ENCODE measurements at regions not wholly inside any gene's neighbourhood (a gene's known extent, or its start where the extent isn't known, plus 50 kb on each side); places are given as distances from the start of the nearest gene placed in this dataset.

GRCh38 chr9:91159664-91160121, 202.0 kb downstream of the AUH start:
- DNase-seq (ENCODE audit: low spot score), result no peak
- TF ChIP-seq, protein P1, sequence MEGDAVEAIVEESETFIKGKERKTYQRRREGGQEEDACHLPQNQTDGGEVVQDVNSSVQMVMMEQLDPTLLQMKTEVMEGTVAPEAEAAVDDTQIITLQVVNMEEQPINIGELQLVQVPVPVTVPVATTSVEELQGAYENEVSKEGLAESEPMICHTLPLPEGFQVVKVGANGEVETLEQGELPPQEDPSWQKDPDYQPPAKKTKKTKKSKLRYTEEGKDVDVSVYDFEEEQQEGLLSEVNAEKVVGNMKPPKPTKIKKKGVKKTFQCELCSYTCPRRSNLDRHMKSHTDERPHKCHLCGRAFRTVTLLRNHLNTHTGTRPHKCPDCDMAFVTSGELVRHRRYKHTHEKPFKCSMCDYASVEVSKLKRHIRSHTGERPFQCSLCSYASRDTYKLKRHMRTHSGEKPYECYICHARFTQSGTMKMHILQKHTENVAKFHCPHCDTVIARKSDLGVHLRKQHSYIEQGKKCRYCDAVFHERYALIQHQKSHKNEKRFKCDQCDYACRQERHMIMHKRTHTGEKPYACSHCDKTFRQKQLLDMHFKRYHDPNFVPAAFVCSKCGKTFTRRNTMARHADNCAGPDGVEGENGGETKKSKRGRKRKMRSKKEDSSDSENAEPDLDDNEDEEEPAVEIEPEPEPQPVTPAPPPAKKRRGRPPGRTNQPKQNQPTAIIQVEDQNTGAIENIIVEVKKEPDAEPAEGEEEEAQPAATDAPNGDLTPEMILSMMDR (IDR thresholded peaks at IDR 0.05; ENCODE audit: extremely low read depth, insufficient read depth, missing control alignments), result no peak
- in situ Hi-C loops (cut with MboI; ENCODE audit: low pct_unique_long_range_greater_than_20kb, low sequenced_read_pairs, unreplicated experiment), result no loop called here

- TF ChIP-seq, protein P1 (IDR thresholded peaks at IDR 0.05; ENCODE audit: extremely low read depth, insufficient read depth, missing control alignments), result no peak
- no peak for DNase-seq (ENCODE audit: low spot score)
- in situ Hi-C loops (cut with MboI; ENCODE audit: low pct_unique_long_range_greater_than_20kb, low sequenced_read_pairs, unreplicated experiment), result no loop called here
Observed at GRCh38 chr9:91160181-91160580, 201.5 kb downstream of the AUH start.

- no peak for DNase-seq (ENCODE audit: low spot score)
- in situ Hi-C loops (cut with MboI; ENCODE audit: low pct_unique_long_range_greater_than_20kb, low sequenced_read_pairs, unreplicated experiment), result no loop called here
- TF ChIP-seq, protein P1 (IDR thresholded peaks at IDR 0.05; ENCODE audit: extremely low read depth, insufficient read depth, missing control alignments), result no peak
Observed at GRCh38 chr9:91160599-91161464, 200.9 kb downstream of the AUH start.

GRCh38 chr9:91161465-91162300, 200.0 kb downstream of the AUH start:
- DNase-seq (ENCODE audit: low spot score), result no peak
- in situ Hi-C loops (cut with MboI; ENCODE audit: low pct_unique_long_range_greater_than_20kb, low sequenced_read_pairs, unreplicated experiment), result no loop called here
- TF ChIP-seq, protein P1 (IDR thresholded peaks at IDR 0.05; ENCODE audit: extremely low read depth, insufficient read depth, missing control alignments), result no peak

- in situ Hi-C loops (cut with MboI; ENCODE audit: low pct_unique_long_range_greater_than_20kb, low sequenced_read_pairs, unreplicated experiment), result no loop called here
- TF ChIP-seq, protein P1 (IDR thresholded peaks at IDR 0.05; ENCODE audit: extremely low read depth, insufficient read depth, missing control alignments), result no peak
- no peak for DNase-seq (ENCODE audit: low spot score)
Observed at GRCh38 chr9:91162311-91162710, 199.4 kb downstream of the AUH start.

DNA sequence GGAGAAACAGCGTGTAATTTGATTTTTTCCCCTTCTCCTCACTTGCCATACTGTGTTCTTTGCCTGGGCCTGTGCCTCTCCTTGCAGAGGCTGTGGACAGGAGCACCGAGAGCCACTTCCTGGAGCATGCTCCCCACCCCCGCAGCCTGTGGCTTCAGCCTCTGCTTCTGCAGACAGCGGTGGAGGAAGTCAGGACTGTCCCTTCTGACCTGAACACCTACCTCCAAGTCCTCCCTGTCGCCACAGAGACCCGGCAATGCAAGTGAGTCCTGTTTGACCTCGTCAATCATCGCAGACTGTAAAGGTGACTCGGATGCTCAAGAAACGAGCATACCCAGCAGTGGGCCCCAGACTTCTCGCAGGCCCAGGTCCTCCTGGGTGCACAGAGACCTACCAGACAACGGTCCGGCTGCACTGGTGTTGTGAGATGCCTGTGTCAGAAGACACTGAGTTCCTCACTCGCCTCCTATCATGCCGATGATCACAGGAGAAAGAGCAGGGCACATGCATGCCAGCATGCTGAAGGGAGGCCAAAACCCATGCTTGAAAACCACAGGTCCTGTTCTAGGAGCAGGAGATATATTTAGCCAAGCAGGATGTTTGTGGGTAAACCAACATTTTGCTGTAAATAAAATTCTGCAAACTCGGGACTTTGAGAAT, 198.8 kb downstream of the AUH start:
- in situ Hi-C loops (cut with MboI; ENCODE audit: low pct_unique_long_range_greater_than_20kb, low sequenced_read_pairs, unreplicated experiment), result no loop called here

More for the DNA sequence above, 198.8 kb downstream of the AUH start:
- TF ChIP-seq, protein P1 (IDR thresholded peaks at IDR 0.05; ENCODE audit: extremely low read depth, insufficient read depth, missing control alignments), result no peak
- DNase-seq (ENCODE audit: low spot score), result peak; percentile 61
